Inflammatory macrophage treated with lipopolysaccharide for 4 hours (primary cell): ENCODE measurements at regions not wholly inside any gene's neighbourhood (a gene's known extent, or its start where the extent isn't known, plus 50 kb on each side); places are given as distances from the start of the nearest gene placed in this dataset.
"Not testable (repeated sequence)": the region's sequence is repeated elsewhere in the genome, so short reads cannot be mapped to it uniquely, and the experiment has no call there.

Source experiments
- DNase-seq: peaks from one replicate; pipeline ENCODE4 v3.0.0-alpha.2; 2020

DNA sequence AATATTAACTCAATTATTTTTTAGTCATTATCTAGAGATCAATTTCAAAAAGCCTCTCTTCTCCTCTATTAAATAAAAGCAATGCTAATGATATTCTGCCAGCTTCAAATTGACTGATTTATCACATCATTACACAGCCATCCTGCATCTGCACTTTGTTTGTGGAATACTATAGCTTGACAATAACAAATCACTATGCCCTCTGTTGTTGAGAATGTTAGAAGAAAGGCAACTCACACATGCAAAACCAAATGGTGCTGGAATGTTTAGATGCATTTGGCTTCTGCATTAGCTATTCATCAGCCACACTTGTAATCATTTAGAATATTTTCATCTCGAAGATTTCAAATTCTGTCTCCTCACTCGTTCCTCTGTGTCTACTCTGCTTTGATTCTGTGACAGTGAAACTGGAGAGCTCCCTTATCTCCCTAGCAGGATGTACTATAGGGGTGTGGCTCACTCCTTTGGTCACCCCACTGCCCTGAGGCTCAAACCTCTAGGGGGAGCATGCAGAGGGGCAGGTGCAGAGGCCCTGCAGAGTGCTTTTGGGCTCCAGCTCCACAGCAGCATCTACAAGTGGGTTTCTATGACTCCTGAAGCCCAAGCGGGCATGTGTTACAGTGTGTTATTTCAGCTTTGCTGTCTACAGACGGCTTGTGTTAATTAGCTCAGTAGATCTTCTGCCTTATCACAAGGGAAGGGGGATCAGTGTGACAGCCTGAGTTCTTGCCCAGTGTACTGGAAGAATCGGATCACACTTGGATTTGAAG is 454.1 kb upstream of the BCHE start:
- no peak for DNase-seq

GRCh38 chr3:166285001-166285400 is 447.8 kb upstream of the BCHE start:
- no peak for DNase-seq

- DNase-seq = no peak
Measured at GRCh38 chr3:166283840-166284239, 446.6 kb upstream of the BCHE start.

DNA sequence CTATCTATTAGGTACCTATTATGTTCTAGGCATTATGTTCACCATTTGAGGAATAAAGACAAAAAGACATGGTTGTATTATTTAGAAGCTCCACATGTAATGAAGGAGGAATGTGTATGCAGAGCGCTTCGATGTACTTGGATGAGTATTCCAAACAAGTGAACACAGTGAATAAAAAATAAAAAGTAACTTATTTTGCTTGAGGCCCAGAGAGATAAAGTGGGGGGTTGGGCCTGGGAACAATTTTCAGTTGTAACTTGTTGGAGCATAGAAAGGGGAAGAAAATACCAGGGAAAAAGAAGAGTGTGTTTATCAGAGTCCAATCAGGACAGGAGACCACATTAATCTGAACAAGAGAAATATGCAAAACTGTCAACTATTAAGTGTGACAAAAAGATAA is 445.7 kb upstream of the BCHE start:
- DNase-seq = no peak

DNA sequence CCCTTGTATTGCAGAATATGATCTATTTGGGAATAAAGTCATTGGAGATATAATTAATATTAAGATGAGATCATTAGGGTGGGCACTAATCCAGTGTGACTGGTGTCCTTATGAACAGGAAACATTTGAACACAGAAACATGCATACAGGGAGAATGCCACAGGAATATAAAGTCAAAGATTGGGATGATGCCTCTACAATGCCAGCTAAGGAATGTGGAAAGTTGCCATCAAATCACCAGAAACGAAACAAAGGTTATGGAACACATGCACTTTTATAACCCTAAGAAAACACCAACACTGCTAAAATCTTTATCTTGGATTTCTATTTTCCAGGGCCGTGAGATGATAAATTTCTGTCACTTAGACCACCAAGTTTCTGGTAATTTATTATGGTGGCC is 442.4 kb upstream of the BCHE start:
- no peak for DNase-seq

- DNase-seq = no peak
Measured at GRCh38 chr3:166275024-166275390, 437.8 kb upstream of the BCHE start.

GRCh38 chr3:166274351-166275023 is 437.3 kb upstream of the BCHE start:
- no peak for DNase-seq

- DNase-seq = no peak
Measured at GRCh38 chr3:166270429-166270828, 433.2 kb upstream of the BCHE start.

DNA sequence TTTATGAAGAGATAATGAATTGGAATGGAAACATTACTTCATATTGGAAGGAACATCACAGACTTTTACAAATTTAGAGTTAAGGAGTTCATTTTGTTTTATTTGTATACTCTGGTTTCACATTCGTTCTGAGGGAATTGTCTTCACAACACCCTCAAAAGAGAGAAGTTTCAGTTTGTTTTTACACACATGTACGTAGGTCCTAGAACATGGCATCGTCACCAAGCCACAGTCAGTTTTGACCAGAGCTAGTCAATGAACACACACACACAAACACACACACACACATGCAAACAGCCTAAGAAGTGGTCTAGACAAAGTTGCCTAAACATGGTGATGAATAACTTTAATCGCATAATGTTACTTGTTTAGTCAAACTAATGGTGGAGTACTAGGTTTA is 427.9 kb upstream of the BCHE start:
- DNase-seq = no peak

GRCh38 chr3:166263460-166263859 is 426.2 kb upstream of the BCHE start:
- no peak for DNase-seq

- DNase-seq = not testable (repeated sequence)
Measured at GRCh38 chr3:166258293-166258850, 421.1 kb upstream of the BCHE start.

GRCh38 chr3:166257715-166258114 is 420.5 kb upstream of the BCHE start:
- no peak for DNase-seq

DNA sequence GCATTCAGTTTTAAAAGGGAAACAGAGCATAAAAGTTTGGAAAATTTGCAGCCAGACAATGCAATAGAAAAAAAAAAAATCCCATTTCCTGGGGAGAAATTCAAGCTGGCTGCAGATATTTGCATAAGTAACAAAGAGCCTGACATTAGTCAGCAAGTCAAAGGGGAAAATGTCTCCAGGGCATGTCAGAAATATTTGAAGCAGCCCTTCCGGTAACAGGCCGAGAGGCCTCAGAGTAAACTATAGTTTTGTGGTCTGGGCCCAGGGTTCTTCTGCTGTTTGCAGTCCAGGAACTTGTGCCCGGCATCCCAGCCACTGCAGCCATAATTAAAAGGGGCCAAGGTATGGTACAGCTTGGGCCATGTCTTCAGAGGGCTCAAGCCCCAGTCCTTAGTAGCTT is 411.6 kb upstream of the BCHE start:
- no peak for DNase-seq

- DNase-seq = no peak
Measured at GRCh38 chr3:166243511-166243910, 406.3 kb upstream of the BCHE start.

DNA sequence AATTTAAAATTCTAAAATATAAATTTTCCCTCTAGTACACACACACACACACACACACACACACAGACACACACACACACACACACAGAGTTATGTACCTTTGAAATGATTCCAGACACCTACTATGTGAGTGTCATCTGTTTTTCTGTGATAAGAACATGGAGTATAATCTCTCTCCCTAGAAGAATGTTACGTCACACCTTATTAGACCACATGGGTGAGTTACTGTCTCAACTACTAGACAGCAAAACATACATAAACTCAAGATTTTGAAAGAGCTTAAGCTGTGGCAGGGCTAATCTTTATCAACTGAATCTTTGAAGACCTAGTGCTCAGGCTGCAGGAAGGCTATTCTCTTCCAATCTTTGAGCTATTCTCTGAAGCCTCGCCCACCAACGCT is 385.9 kb upstream of the BCHE start:
- no peak for DNase-seq

DNA sequence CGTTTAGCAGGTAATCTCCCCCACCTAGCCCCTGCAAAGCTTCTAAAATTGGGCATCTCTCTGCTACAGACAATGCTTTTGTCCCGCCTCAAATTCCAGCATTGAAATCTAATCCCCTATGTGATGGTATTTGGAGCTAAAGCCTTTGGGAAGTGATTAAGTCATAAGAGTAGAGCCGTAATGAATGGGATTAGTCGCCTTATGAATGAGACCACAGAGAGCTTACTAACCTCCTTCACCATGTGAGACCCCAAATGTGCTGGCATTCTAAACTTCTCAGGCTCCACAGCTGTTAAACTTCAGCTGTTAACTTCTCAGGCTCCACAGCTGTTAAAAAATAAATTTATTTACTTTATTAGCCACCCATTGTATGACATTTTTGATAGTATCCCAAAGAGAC is 374.2 kb upstream of the BCHE start:
- no peak for DNase-seq

GRCh38 chr3:166209701-166210100 is 372.5 kb upstream of the BCHE start:
- no peak for DNase-seq

DNA sequence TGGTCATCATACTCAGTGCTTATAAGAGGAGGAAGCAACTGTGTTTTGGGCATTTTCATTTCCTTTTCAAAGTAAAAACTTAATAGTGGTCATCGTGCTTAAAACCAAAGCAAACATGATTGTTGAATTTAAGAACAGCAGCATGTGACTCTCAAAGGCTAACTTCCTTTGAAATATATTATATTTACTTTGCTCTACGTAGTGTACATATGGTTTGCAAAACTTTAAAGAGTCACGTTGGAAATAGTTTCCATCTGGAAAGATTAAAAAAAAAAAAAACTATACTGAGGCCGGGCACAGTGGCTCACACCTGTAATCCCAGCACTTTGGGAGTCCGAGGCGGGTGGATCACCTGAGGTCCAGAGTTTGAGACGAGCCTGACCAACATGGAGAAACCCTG is 367.9 kb upstream of the BCHE start:
- no peak for DNase-seq

- no peak for DNase-seq
Measured at GRCh38 chr3:166201476-166201875, 364.3 kb upstream of the BCHE start.

GRCh38 chr3:166199491-166199890 is 362.3 kb upstream of the BCHE start:
- DNase-seq = no peak

GRCh38 chr3:166195808-166196207 is 358.6 kb upstream of the BCHE start:
- DNase-seq = no peak

- DNase-seq = no peak
Measured at GRCh38 chr3:166191411-166191810, 354.2 kb upstream of the BCHE start.

GRCh38 chr3:166190360-166190759 is 353.1 kb upstream of the BCHE start:
- DNase-seq = no peak

GRCh38 chr3:166187237-166187636 is 350.0 kb upstream of the BCHE start:
- DNase-seq = no peak

DNA sequence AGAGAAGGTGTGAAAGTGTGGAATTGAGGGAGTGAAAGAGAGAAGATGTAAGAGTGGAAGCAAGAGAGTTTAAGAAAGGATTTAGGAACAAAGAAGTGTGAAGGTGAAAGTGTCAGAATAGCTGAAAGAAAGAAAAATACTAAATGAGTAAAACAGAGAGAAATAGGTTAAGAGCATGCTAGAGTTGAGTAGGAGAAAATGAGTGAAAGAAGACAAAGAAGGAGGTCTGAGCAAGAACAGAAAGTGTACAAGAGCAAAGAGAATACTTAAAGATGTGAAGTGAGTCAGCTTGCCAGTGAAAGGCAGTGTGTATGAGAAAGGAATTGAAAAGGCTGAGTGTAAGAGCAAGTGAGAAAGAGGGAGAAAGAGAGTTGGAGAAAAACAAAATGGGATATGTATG is 348.8 kb upstream of the BCHE start:
- no peak for DNase-seq
